HL-60 (cell line): ENCODE measurements at regions not wholly inside any gene's neighbourhood (a gene's known extent, or its start where the extent isn't known, plus 50 kb on each side); places are given as distances from the start of the nearest gene placed in this dataset.

Experiments used
- DNase-seq, 2 experiments: peaks; one replicate each; pipeline ENCODE4 v3.0.0-alpha.2; 2010 to 2020; ENCODE audit warnings: low read depth in 1 of 2, low spot score in 1 of 2
- H3K27ac ChIP-seq: fragments of 250-450 bp; sonication (Bioruptor Pico); replicated peaks from 2 replicates; pipeline ENCODE4 v1.5.1; 2020; ENCODE audit warnings: mild to moderate bottlenecking, moderate library complexity
- H3K27me3 ChIP-seq: fragments of 250-450 bp; sonication (Bioruptor Pico); 2 replicates; pipeline ENCODE4 v1.5.1; 2021; ENCODE audit warnings: mild to moderate bottlenecking, moderate library complexity; ENCODE audit not compliant: insufficient read depth, poor library complexity, severe bottlenecking
- H3K4me3 ChIP-seq: replicated peaks from 2 replicates; pipeline ENCODE4 v1.5.1; 2011; ENCODE audit warnings: mild to moderate bottlenecking, control low read depth, low read length; ENCODE audit not compliant: insufficient read depth
- CTCF ChIP-seq: IDR thresholded peaks from one replicate; pipeline ENCODE4 v1.5.1; 2011; ENCODE audit warnings: low read length, control low read depth, inconsistent platforms; ENCODE audit not compliant: insufficient read depth
- GABPA ChIP-seq: IDR thresholded peaks from 2 replicates; pipeline ENCODE4 v1.6.1; 2012; ENCODE audit warnings: low read depth
- POLR2AphosphoS5 ChIP-seq: IDR thresholded peaks from 2 replicates; pipeline ENCODE4 v1.6.1; 2012; ENCODE audit warnings: low read depth
- REST ChIP-seq: IDR thresholded peaks from 2 replicates; pipeline ENCODE4 v1.6.1; 2012; ENCODE audit warnings: low read depth; ENCODE audit not compliant: insufficient replicate concordance
- SPI1 ChIP-seq: IDR thresholded peaks from 2 replicates; pipeline ENCODE4 v1.6.1; 2012; ENCODE audit warnings: low read depth, mild to moderate bottlenecking, borderline replicate concordance

GRCh38 chr18:25453556-25454269 is 101.7 kb upstream of the ZNF521 start:
- no peak for TF ChIP-seq REST
- no peak for TF ChIP-seq CTCF
- TF ChIP-seq GABPA = no peak
- no peak for TF ChIP-seq SPI1
- no peak for TF ChIP-seq POLR2AphosphoS5
- H3K27me3 ChIP-seq = no peaks in the 10 kb centered on the region
- H3K27ac ChIP-seq = no peak overlapping the region
- DNase-seq = no peak
- no peak overlapping the region for H3K4me3 ChIP-seq

GRCh38 chr18:25451077-25451658 is 99.2 kb upstream of the ZNF521 start:
- TF ChIP-seq SPI1 (no peak), REST (no peak), GABPA (no peak), CTCF (no peak), POLR2AphosphoS5 (no peak)
- DNase-seq = no peak
- H3K27ac ChIP-seq = no peak overlapping the region
- H3K4me3 ChIP-seq = no peak overlapping the region
- no peaks in the 10 kb centered on the region for H3K27me3 ChIP-seq

GRCh38 chr18:25449046-25449445 is 97.1 kb upstream of the ZNF521 start:
- H3K27ac ChIP-seq = no peak overlapping the region
- H3K4me3 ChIP-seq = no peak overlapping the region
- TF ChIP-seq GABPA (no peak), REST (no peak), CTCF (no peak), SPI1 (no peak), POLR2AphosphoS5 (no peak)
- H3K27me3 ChIP-seq = no peaks in the 10 kb centered on the region
- no peak for DNase-seq
